ENCODE measurements at regions not wholly inside any gene's neighbourhood (a gene's known extent, or its start where the extent isn't known, plus 50 kb on each side); places are given as distances from the start of the nearest gene placed in this dataset.

GRCh38 chr10:88163572-88163971 lies 300.1 kb downstream of the PTEN start:
- TF ChIP-seq CTCF (IDR thresholded peaks at IDR 0.05) (no peak), EP300 (IDR thresholded peaks at IDR 0.05) (no peak), POLR2A (IDR thresholded peaks at IDR 0.05) (no peak), POLR2AphosphoS5 (IDR thresholded peaks at IDR 0.05) (no peak)
